ENCODE measurements at regions not wholly inside any gene's neighbourhood (a gene's known extent, or its start where the extent isn't known, plus 50 kb on each side); places are given as distances from the start of the nearest gene placed in this dataset.
A peak's percentile ranks its signal among the peaks of the same experiment; 100 is the strongest.
"Not testable (repeated sequence)": the region's sequence is repeated elsewhere in the genome, so short reads cannot be mapped to it uniquely, and the experiment has no call there.

DNA sequence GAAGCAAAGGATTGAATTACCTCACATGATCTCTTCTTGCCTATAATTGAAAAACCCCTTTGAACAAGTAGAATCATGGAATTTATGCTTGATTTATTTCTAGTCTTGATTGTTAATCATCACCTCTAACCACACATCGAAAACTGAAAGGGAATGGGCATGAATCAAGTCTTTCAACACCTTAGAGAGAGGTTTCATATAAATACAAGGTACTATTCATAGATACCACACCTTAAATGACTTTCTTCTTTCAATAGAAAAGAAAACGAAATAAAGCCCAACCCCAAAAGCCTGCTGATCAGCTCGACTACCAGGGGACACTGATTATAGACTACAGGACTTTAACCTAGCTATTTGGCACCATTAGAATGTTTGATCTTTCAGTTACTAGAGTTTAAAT is 128.6 kb upstream of the PTPRZ1 start:
- DNase-seq: no peak

DNA sequence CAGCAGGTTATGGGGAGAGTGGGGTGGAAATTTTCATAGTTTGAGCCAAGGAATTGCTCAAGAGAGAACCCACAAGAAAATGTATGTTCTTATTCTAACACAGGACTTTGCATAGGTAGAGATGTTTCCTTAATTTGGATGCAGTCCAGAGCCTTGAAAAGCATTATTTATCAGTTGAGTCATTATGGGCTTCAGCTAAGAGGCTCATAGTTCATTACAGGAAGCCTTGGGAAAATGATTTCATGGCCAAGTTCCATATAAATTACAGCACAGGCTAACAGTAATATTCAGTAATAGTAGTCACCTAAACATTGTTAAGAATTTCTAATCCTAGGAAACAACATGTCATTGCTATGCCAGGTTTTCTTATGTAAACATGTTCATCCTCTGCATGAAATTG is 131.1 kb upstream of the PTPRZ1 start:
- DNase-seq: no peak

DNA sequence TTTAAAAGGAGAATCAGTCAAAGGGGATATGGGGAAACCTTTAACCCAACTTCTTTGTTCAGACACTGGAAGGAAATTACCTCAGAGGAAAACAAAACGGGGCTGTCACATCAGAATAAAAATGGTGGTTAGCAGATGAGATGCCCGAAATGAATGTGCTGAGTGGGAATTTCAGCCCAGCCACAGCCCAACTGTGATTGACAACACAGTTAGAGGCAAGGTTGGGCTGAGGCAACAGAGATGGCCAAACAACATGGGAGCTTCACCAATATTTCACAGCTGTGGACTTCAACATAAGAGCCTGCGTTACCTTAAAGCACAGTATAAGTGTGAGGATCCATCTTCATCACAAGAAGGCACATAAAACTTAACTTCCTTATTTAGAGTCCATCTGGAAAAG is 133.5 kb upstream of the PTPRZ1 start:
- DNase-seq: no peak

DNA sequence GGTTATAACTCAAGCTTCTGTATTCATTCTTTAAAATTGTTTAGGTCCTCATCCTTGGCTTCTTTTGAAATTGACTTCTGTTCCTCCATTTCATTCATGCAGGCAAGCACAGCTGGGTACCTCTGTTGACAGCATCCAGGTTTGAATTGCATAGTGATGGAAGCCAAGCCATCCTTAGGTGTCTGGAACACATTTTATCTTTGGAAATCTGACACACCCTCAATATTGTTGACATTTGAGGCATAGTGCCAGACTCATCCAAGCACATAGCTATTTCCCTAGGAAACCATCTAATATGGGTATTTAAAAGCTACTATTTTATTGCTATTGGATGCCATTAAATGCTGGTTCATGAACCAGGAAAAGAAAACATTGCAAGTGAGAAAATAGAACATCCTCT is 142.1 kb upstream of the PTPRZ1 start:
- DNase-seq: no peak

DNA sequence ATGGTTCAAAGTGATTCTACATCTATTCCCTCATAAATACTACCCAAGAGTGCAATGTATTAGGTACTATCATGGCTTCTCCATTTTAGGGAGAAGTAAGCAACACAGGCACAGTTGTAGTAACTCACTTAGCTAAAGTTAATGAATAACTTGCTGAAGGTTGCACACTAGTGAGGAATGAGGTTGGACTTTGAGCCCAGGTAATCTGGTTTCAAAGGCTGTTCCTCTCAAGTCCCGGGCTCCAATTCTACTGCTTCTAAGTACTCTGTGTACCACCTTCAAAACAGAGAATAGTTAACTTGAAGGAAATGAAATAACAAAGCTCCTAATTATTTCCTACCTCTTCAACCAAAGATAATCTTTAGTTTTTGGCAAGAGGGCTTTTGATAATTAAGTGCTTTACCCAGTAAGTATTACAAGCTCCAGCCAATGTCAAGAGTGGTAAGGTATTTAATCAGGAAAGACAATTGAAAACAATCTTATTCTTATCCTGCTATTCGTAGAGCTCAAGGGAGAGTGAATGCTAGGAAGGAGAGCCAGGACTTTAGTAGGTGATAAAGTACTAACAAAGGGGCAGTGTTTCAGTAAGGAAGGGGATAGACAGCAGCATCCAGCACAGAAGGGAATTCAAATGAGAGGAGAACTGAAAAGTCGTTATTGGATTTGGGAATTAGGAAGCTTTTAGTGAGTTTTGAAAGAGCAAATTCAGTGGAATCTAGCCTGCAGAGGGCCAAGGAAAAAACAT is 158.2 kb upstream of the PTPRZ1 start:
- no peak for DNase-seq

GRCh38 chr7:121712961-121713360 is 160.0 kb upstream of the PTPRZ1 start:
- DNase-seq: not testable (repeated sequence)

DNA sequence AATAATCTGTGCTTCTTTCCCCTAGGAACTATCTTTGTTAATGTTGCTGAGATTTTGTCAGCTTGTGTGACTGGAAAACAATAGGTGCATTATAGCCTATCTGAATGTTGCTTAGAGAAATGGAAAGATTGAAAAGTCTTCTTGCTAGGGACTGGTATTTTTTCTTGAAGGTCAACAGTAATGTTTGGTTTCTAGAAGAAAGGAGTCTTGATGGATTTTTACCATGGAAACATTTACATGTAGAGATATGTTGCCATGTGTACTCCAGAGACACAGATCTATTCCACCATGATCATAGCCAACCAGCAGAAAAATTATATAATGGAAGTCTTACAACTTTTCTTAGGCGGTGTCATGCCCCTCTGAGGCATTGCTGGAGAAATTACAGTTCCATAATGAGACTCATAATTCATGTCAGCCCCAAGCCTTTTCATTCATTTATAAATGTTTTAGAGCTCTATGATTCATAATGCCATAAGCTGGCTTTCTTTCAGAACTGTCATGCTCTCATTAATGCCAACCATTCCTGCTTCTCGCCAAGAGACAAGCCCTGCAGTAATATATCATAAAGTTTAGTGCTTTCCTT is 175.1 kb upstream of the PTPRZ1 start:
- DNase-seq: peak; percentile 28

GRCh38 chr7:121696954-121697353 is 176.0 kb upstream of the PTPRZ1 start:
- DNase-seq: no peak

- no peak for DNase-seq
Measured at GRCh38 chr7:121689749-121690148, 183.2 kb upstream of the PTPRZ1 start.

DNA sequence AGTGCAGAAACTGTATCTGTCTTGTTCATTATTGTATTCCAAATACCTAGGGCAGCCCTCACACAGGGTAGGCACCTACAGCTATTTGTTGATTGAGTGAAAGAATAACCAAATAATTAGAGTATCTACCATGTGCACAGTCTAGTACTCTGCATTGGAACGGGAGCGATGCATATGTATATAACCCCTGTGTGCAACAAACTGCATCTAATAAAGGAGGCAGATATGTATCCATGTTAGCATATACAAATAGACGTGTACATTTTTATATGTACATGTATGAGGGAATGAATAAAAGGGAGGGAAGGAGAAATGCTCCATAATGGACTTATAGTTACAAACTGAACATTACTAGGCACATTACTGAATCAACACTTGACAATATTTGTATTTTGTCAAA is 191.3 kb upstream of the PTPRZ1 start:
- no peak for DNase-seq

DNA sequence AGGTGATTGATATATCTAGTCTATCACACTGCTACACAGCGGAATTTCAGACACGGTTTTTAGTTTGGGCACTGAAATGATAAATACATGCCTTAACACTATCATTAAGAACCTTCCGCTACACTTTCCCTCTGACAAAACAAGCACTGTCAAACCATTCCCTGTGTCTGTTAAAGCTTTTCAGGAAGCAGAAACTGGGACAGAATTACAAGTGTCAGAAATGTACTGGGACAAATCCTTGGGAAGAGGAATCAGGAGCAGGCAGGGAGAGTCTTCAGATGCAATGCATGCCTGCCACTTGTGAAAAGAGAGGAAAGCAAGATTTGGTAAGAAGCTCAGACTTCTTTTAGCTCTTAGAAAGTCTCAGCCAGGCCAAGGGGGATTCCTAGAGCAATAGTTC is 196.8 kb upstream of the PTPRZ1 start:
- no peak for DNase-seq

- not testable (repeated sequence) for DNase-seq
Measured at GRCh38 chr7:121674455-121674854, 198.5 kb upstream of the PTPRZ1 start.

GRCh38 chr7:121669144-121669543 is 203.8 kb upstream of the PTPRZ1 start:
- no peak for DNase-seq

GRCh38 chr7:121666306-121666705 is 206.7 kb upstream of the PTPRZ1 start:
- DNase-seq: no peak

- DNase-seq: no peak
Measured at GRCh38 chr7:121643320-121643719, 229.6 kb upstream of the PTPRZ1 start.

DNA sequence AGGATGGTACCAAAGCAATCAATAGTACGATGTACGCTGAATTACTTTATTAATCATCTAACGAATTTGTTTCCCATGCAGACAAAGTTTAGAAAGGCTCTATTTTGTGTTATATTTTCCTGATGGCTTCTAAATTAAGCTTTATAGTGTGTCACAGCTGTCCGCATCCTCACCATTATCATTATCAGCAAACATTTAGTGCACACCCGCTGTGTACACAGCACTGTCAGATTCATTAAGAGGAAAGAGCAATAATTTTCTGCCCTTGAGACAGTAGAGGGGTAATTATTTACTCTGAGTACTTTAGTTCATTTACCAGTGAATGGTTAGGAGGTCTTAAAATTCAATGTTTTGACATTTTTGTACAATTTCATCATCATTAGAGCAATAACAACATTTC is 233.3 kb upstream of the PTPRZ1 start:
- DNase-seq: no peak

DNA sequence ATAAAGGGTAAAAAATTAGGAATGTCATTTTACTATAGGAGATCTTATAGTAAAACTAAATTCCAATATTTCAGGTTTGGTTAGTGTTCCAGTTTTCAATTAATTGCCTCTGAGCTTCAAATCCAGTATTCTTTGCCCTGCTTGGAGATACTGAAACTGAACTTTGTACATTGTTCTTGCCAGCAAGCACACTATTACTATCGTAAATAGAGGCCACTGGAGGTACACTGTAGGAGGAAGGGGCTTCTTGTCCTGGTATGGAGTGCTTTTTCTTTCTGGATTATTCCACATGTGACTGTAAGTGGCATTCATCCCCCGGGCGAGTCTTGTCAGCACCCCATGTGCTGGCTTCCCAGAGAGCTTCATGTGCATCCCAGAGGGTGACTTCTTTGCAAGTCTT is 234.7 kb upstream of the PTPRZ1 start:
- no peak for DNase-seq

DNA sequence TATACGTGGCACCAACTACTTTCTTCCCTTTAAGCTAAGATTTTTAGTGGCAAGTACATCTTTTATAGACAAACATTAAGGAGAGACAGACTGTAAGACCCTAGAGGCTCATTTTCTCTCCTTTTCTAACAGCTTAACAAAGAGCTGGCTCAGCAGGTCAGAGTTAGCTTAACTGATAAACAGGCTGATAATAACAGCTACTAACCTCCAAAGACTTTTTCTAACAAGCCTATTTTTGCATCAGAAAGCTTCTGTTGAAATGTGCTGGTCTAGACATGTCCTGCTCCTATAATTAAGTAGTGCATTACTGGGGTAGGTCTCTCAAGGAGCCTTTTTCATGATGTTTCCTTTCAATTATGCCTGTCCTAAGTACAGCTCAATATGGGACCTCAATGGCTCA is 238.2 kb upstream of the FAM3C start:
- no peak for DNase-seq

GRCh38 chr7:121633186-121633585 is 237.1 kb upstream of the FAM3C start:
- DNase-seq: no peak

DNA sequence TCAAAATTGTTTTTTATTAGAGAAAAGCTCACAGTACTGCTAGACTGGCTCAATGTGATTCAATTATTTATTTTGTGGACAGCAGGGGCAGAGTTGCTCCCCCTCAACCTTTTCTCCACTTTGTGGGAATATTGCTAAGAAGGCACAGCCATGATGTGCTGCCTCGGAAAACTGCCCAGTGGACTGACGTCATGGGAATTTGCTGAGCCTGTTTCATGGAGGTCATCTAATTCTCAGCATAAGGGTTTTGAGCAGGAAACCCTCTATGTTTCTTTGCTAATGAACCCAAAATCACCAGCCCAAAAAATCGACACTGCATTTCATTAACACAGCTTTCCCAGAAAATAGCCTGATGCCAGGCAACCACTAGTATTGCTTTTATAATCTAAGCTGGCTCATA is 228.8 kb upstream of the FAM3C start:
- DNase-seq: no peak

- no peak for DNase-seq
Measured at GRCh38 chr7:121623130-121623872, 227.2 kb upstream of the FAM3C start.

- DNase-seq: peak; percentile 38
Measured at GRCh38 chr7:121621937-121622336, 225.8 kb upstream of the FAM3C start.

DNA sequence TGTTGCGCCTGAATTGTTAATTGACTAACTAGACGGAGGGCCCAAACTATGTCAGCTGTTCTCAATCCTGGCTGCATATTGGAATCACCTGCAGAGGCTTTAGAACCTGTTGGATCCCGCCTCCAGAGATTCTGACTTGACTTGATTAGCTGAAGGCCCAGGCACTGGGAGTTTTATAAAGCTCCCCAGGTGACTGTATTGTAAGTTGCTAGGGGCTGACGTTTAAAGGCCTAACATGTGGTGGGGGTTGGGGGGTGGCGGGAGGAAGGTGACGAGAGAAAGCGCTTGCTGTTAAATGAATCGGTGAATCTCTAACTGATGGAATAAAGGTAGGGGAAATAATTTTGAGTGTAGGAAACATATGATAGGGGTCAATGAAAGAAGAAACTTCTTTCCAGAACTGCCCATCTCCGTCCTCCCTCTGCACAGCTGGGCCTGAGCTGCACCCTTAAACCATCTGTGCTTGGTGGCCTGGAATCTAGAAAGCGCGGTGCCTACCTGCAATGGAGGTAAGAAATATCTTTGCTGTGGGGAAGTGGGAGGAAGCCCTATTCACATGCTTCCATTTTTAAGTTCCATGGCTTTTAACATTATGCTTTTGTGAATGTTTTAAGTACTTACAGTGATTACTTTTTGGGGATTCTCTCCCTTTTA is 225.0 kb upstream of the FAM3C start:
- no peak for DNase-seq

All from skin of body (tissue), 1 donor.